Mesenchymal stem cell (in vitro differentiated cells and primary cell): ENCODE measurements at regions not wholly inside any gene's neighbourhood (a gene's known extent, or its start where the extent isn't known, plus 50 kb on each side); places are given as distances from the start of the nearest gene placed in this dataset.
A peak's percentile ranks its signal among the peaks of the same experiment; 100 is the strongest.

Experiments
- DNase-seq: peaks from one replicate; pipeline ENCODE4 v3.0.0-alpha.2; 2013
- H2AFZ ChIP-seq: one replicate; pipeline ENCODE4 v1.6.1; 2013; ENCODE audit warnings: low read depth, mild to moderate bottlenecking, control low read depth, inconsistent platforms, low read length, moderate library complexity
- H2AK5ac ChIP-seq: 2 replicates; pipeline ENCODE4 v1.6.1; 2013; ENCODE audit warnings: low read length, moderate library complexity, mild to moderate bottlenecking, inconsistent platforms; ENCODE audit not compliant: severe bottlenecking
- H2BK120ac ChIP-seq: one replicate; pipeline ENCODE4 v1.6.1; 2013; ENCODE audit warnings: low read depth, mild to moderate bottlenecking, inconsistent platforms, low read length, moderate library complexity
- H2BK12ac ChIP-seq, 2 experiments: one replicate each; pipeline ENCODE4 v1.6.1; 2013; ENCODE audit warnings: inconsistent platforms in 2 of 2, low read length in 2 of 2, mild to moderate bottlenecking in 2 of 2, moderate library complexity in 2 of 2, control low read depth in 1 of 2
- H2BK15ac ChIP-seq: one replicate; pipeline ENCODE4 v1.6.1; 2013; ENCODE audit warnings: mild to moderate bottlenecking, low read depth, inconsistent platforms; ENCODE audit not compliant: poor library complexity, severe bottlenecking
- H2BK5ac ChIP-seq: 2 replicates; pipeline ENCODE4 v1.6.1; 2013; ENCODE audit warnings: low read depth, mild to moderate bottlenecking, low read length, control low read depth, inconsistent platforms; ENCODE audit not compliant: poor library complexity, severe bottlenecking
- H3K14ac ChIP-seq, 2 experiments: one replicate each; pipeline ENCODE4 v1.6.1; 2013; ENCODE audit warnings: inconsistent platforms in 2 of 2, low read length in 2 of 2, control low read depth in 1 of 2, mild to moderate bottlenecking in 1 of 2, moderate library complexity in 1 of 2
- H3K18ac ChIP-seq, 2 experiments: one replicate each; pipeline ENCODE4 v1.6.1; 2013; ENCODE audit warnings: inconsistent platforms in 2 of 2, low read length in 2 of 2, control low read depth in 1 of 2, low read depth in 1 of 2, mild to moderate bottlenecking in 1 of 2
- H3K23ac ChIP-seq, 2 experiments: one replicate each; pipeline ENCODE4 v1.6.1; 2013; ENCODE audit warnings: inconsistent platforms in 2 of 2, low read length in 2 of 2, mild to moderate bottlenecking in 2 of 2, moderate library complexity in 2 of 2, control low read depth in 1 of 2
- H3K27ac ChIP-seq: 2 replicates; pipeline ENCODE4 v1.5.1; 2013; ENCODE audit warnings: mild to moderate bottlenecking, moderate library complexity, low read length, control low read depth, inconsistent platforms; ENCODE audit not compliant: poor library complexity, severe bottlenecking
- H3K27me3 ChIP-seq, 2 experiments: 2 replicates each; pipeline versions ENCODE4 v1.6.1 to v1.7.0; 2013; ENCODE audit warnings: low read length in 2 of 2, mild to moderate bottlenecking in 2 of 2, moderate library complexity in 2 of 2, control low read depth in 1 of 2, inconsistent platforms in 1 of 2; ENCODE audit not compliant: control insufficient read depth in 1 of 2, insufficient read depth in 1 of 2
- H3K36me3 ChIP-seq, 2 experiments: 2 replicates each; pipeline versions ENCODE4 v1.6.1 to v1.7.0; 2013; ENCODE audit warnings: low read length in 2 of 2, control low read depth in 1 of 2, inconsistent platforms in 1 of 2, low read depth in 1 of 2, mild to moderate bottlenecking in 1 of 2; ENCODE audit not compliant: insufficient read depth in 2 of 2, control insufficient read depth in 1 of 2
- H3K4ac ChIP-seq, 2 experiments: one replicate each; pipeline ENCODE4 v1.6.1; 2013; ENCODE audit warnings: inconsistent platforms in 2 of 2, low read length in 2 of 2, mild to moderate bottlenecking in 2 of 2, moderate library complexity in 2 of 2, control low read depth in 1 of 2, low read depth in 1 of 2
- H3K4me1 ChIP-seq: 2 replicates; pipeline ENCODE4 v1.6.1; 2013; ENCODE audit warnings: low read depth, low read length, control low read depth; ENCODE audit not compliant: control insufficient read depth, insufficient read depth
- H3K4me2 ChIP-seq: 2 replicates; pipeline ENCODE4 v1.6.1; 2013; ENCODE audit warnings: low read length, mild to moderate bottlenecking, inconsistent platforms; ENCODE audit not compliant: poor library complexity, severe bottlenecking
- H3K4me3 ChIP-seq, 2 experiments: 2 replicates each; pipeline versions ENCODE4 v1.5.1 to v1.7.0; 2013; ENCODE audit warnings: low read length in 2 of 2, mild to moderate bottlenecking in 2 of 2, control low read depth in 1 of 2, low read depth in 1 of 2; ENCODE audit not compliant: insufficient read depth in 1 of 2
- H3K79me1 ChIP-seq: replicated peaks from 2 replicates; pipeline ENCODE4 v1.6.1; 2013; ENCODE audit warnings: mild to moderate bottlenecking, control low read depth, low read length, inconsistent platforms; ENCODE audit not compliant: poor library complexity, severe bottlenecking
- H3K9ac ChIP-seq: 2 replicates; pipeline ENCODE4 v1.7.0; 2013; ENCODE audit warnings: mild to moderate bottlenecking, low read length, moderate library complexity
- H3K9me3 ChIP-seq: 2 replicates; pipeline ENCODE4 v1.7.0; 2013; ENCODE audit warnings: mild to moderate bottlenecking, low read length; ENCODE audit not compliant: control insufficient read depth
- H4K8ac ChIP-seq: one replicate; pipeline ENCODE4 v1.6.1; 2013; ENCODE audit warnings: inconsistent platforms, mild to moderate bottlenecking, low read length, moderate library complexity
- H4K91ac ChIP-seq: one replicate; pipeline ENCODE4 v1.6.1; 2013; ENCODE audit warnings: mild to moderate bottlenecking, low read length, inconsistent platforms
- WGBS: methylation state at CpG from one replicate; pipeline ENCODE4 v1.1.7; 2013; ENCODE audit warnings: mixed read lengths; 5-methylcytosine and 5-hydroxymethylcytosine counted together

- DNase-seq = no peak
- Histone ChIP-seq H3K23ac (no peak overlapping the region), H3K27ac (no peak overlapping the region), H3K4me3 (no peak overlapping the region), H3K4me1 (peaks cover 15% of the 10 kb centered on the region), H3K27me3 (no peaks in the 10 kb centered on the region), H3K14ac (peak overlapping the region in 1 of 2 experiments; percentile 62), H2AFZ (no peak overlapping the region), H2BK120ac (no peak overlapping the region), H2BK15ac (no peak overlapping the region), H3K79me1 (no peaks in the 10 kb centered on the region), H3K9me3 (no peaks in the 10 kb centered on the region), H3K4me2 (no peak overlapping the region), H2AK5ac (no peak overlapping the region), H3K4ac (no peak overlapping the region), H2BK5ac (no peak overlapping the region), H3K9ac (peak overlapping the region; percentile 23), H4K8ac (no peak overlapping the region), H3K18ac (no peak overlapping the region), H3K36me3 (no peaks in the 10 kb centered on the region), H2BK12ac (no peak overlapping the region), H4K91ac (no peak overlapping the region)
- WGBS = 91% methylated on average over 4 of the region's 9 CpGs
These were observed 126.4 kb upstream of the HAAO start for GRCh38 chr2:42918671-42919318.

GRCh38 chr2:42918041-42918440, 125.7 kb upstream of the HAAO start:
- Histone ChIP-seq H3K27ac (no peak overlapping the region), H3K9me3 (no peaks in the 10 kb centered on the region), H3K79me1 (no peaks in the 10 kb centered on the region), H2BK15ac (no peak overlapping the region), H4K91ac (no peak overlapping the region), H3K4me2 (no peak overlapping the region), H3K14ac (no peak overlapping the region), H3K4ac (no peak overlapping the region), H4K8ac (no peak overlapping the region), H3K4me1 (peaks cover 8% of the 10 kb centered on the region), H2AFZ (no peak overlapping the region), H3K9ac (peak overlapping the region; percentile 49), H3K23ac (no peak overlapping the region), H3K18ac (no peak overlapping the region), H2BK120ac (no peak overlapping the region), H2BK12ac (no peak overlapping the region), H3K4me3 (peak overlapping the region in 1 of 2 experiments; percentile 74), H3K36me3 (no peaks in the 10 kb centered on the region), H2AK5ac (no peak overlapping the region), H3K27me3 (no peaks in the 10 kb centered on the region), H2BK5ac (no peak overlapping the region)
- 96% methylated on average over 10 of the region's 13 CpGs for WGBS
- DNase-seq = no peak

DNA sequence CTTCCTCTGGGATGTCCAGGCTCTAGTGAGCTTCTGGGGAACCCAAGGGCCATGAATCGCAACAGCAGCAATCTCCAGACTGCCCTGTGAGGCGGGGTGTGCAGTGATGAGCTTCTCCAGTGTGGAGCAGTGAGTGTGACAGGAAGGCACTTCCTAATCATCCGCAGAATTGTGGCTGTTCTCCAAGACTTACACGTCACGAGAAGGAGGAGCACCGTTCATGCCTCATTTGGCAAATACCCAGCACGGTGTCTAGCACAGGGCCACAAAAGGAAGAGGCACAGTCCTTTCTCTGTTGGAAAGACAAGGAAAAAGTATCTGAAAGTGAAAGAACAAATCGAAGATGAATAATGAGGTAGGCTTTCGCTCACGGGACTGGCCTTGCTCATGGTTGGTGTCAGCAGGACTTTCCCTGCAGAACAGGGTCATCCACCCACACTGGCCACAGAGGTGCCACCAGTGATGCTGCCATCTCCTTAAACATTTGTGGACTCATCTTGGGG, 125.1 kb upstream of the HAAO start:
- Histone ChIP-seq H3K18ac (peak overlapping the region in 1 of 2 experiments; percentile 24), H2AFZ (no peak overlapping the region), H3K4me1 (peaks cover 4% of the 10 kb centered on the region), H3K4me3 (peak overlapping the region in 1 of 2 experiments; percentile 74), H4K91ac (no peak overlapping the region), H3K4me2 (no peak overlapping the region), H3K27me3 (no peaks in the 10 kb centered on the region), H3K14ac (no peak overlapping the region), H3K9me3 (no peaks in the 10 kb centered on the region), H4K8ac (peak overlapping the region; percentile 33), H2BK15ac (peak overlapping the region; percentile 12), H2BK5ac (no peak overlapping the region), H3K23ac (no peak overlapping the region), H3K9ac (peak overlapping the region; percentile 49), H3K36me3 (no peaks in the 10 kb centered on the region), H2BK12ac (peak overlapping the region in 1 of 2 experiments; percentile 25), H3K79me1 (no peaks in the 10 kb centered on the region), H2BK120ac (no peak overlapping the region), H2AK5ac (no peak overlapping the region), H3K4ac (peak overlapping the region in 1 of 2 experiments; percentile 30), H3K27ac (no peak overlapping the region)
- DNase-seq = peak; percentile 66
- 91% methylated on average over 10 of the region's 10 CpGs for WGBS

DNA sequence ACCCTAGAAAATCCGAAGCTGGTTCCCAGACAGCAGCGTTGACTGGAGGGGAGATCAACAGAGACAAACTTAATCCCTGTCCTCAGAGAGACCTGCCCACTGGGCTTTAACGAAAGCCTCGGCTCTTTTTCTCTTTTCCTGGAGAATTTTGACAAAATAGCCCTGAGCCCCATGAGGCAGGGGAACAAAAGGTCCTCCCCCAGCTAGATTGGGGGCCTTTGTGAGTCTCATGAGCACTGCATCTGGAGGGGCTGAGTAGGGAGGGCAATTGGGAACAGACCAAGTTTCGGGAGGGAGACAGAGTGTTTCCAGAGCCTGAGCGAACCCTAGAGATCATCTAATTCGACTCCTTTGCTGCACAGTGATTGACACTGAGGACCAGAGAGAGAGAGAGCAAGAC, 123.9 kb upstream of the HAAO start:
- no peak overlapping the region for H3K18ac ChIP-seq
- H3K23ac ChIP-seq = no peak overlapping the region
- WGBS = 87% methylated on average over 7 of the region's 7 CpGs
- H3K14ac ChIP-seq = no peak overlapping the region
- no peaks in the 10 kb centered on the region for H3K79me1 ChIP-seq
- H2BK15ac ChIP-seq = no peak overlapping the region
- H3K4me3 ChIP-seq = no peak overlapping the region
- no peak overlapping the region for H2AFZ ChIP-seq
- H3K4me2 ChIP-seq = no peak overlapping the region
- H3K9ac ChIP-seq = no peak overlapping the region
- no peaks in the 10 kb centered on the region for H3K27me3 ChIP-seq
- H3K4ac ChIP-seq = no peak overlapping the region
- H2BK12ac ChIP-seq = no peak overlapping the region
- H3K36me3 ChIP-seq = no peaks in the 10 kb centered on the region
- no peak overlapping the region for H4K91ac ChIP-seq
- no peak overlapping the region for H4K8ac ChIP-seq
- no peaks in the 10 kb centered on the region for H3K4me1 ChIP-seq
- H2BK120ac ChIP-seq = no peak overlapping the region
- H2BK5ac ChIP-seq = no peak overlapping the region
- H3K27ac ChIP-seq = no peak overlapping the region
- H3K9me3 ChIP-seq = no peaks in the 10 kb centered on the region
- no peak overlapping the region for H2AK5ac ChIP-seq
- DNase-seq = no peak
